Uterus (tissue), 3 donors: ENCODE measurements at regions not wholly inside any gene's neighbourhood (a gene's known extent, or its start where the extent isn't known, plus 50 kb on each side); places are given as distances from the start of the nearest gene placed in this dataset.

Source experiments
- DNase-seq, 2 donors: peaks; one replicate each; pipeline ENCODE4 v3.0.0-alpha.2; 2019 to 2020
- H3K27ac ChIP-seq, 2 donors: fragments of 200-600 bp; sonication (generic); 1 replicate in 1 of 2; 2 replicates in 1 of 2; pipeline ENCODE4 v1.5.1; 2016 to 2018
- H3K27me3 ChIP-seq, 2 donors: fragments of 200-600 bp; sonication (generic); one replicate each; pipeline ENCODE4 v1.5.1; 2018 to 2019; ENCODE audit warnings: control low read depth in 1 of 2
- H3K36me3 ChIP-seq, 2 donors: fragments of 200-600 bp; sonication (generic); one replicate each; pipeline ENCODE4 v1.5.1; 2019; ENCODE audit warnings: control low read depth in 1 of 2
- H3K4me1 ChIP-seq, 2 donors: fragments of 200-600 bp; sonication (generic); one replicate each; pipeline ENCODE4 v1.5.1; 2018 to 2019; ENCODE audit warnings: control low read depth in 1 of 2
- H3K4me3 ChIP-seq, 2 donors: fragments of 200-600 bp; sonication (generic); 1 replicate in 1 of 2; 2 replicates in 1 of 2; pipeline ENCODE4 v1.5.1; 2018 to 2019; ENCODE audit warnings: mild to moderate bottlenecking in 1 of 2
- H3K9me3 ChIP-seq, 2 donors: fragments of 200-600 bp; sonication (generic); one replicate each; pipeline ENCODE4 v1.5.1; 2019; ENCODE audit warnings: control low read depth in 1 of 2
- CTCF ChIP-seq, 4 experiments: fragments of 200-600 bp in 2 of 4; fragments of 450-650 bp in 2 of 4; sonication (generic) in 2 of 4; IDR thresholded peaks; one replicate each; pipeline ENCODE4 v1.5.1; 2016 to 2019; ENCODE audit warnings: antibody characterized with exemption in 4 of 4, mild to moderate bottlenecking in 2 of 4, moderate library complexity in 1 of 4
- POLR2A ChIP-seq, 2 donors: fragments of 450-650 bp; IDR thresholded peaks; one replicate each; pipeline ENCODE4 v1.6.1; 2016; ENCODE audit warnings: antibody characterized with exemption in 2 of 2, mild to moderate bottlenecking in 1 of 2, moderate library complexity in 1 of 2
- intact Hi-C: fragments of 100-400 bp; cut with DNase I; formaldehyde crosslinking; loops from one replicate; pipeline ENCODE4 v1.15.1; 2023; ENCODE audit warnings: low total_unique reads
- donor health status: DM: yes; HTN: yes; CAD: no.

GRCh38 chr14:28677381-28677780 is 89.2 kb upstream of the FOXG1 start:
- Histone ChIP-seq H3K9me3 (no peaks in the 10 kb centered on the region), H3K4me3 (no peak overlapping the region), H3K27ac (no peak overlapping the region), H3K36me3 (no peaks in the 10 kb centered on the region), H3K4me1 (no peaks in the 10 kb centered on the region), H3K27me3 (no peaks in the 10 kb centered on the region)
- intact Hi-C loops, result no loop called here
- TF ChIP-seq CTCF (IDR thresholded peaks at IDR 0.05), result no peak
- no peak for DNase-seq

GRCh38 chr14:28678887-28679286 is 87.7 kb upstream of the FOXG1 start:
- intact Hi-C loops, result no loop called here
- TF ChIP-seq POLR2A (IDR thresholded peaks at IDR 0.05) (no peak), CTCF (IDR thresholded peaks at IDR 0.05) (no peak)
- H3K36me3 ChIP-seq, result no peaks in the 10 kb centered on the region
- no peaks in the 10 kb centered on the region for H3K9me3 ChIP-seq
- no peak overlapping the region for H3K4me3 ChIP-seq
- H3K4me1 ChIP-seq, result no peaks in the 10 kb centered on the region
- H3K27me3 ChIP-seq, result no peaks in the 10 kb centered on the region
- H3K27ac ChIP-seq, result no peak overlapping the region
- no peak for DNase-seq

GRCh38 chr14:28681681-28682080 is 84.9 kb upstream of the FOXG1 start:
- H3K27ac ChIP-seq, result no peak overlapping the region
- H3K27me3 ChIP-seq, result no peaks in the 10 kb centered on the region
- TF ChIP-seq POLR2A (IDR thresholded peaks at IDR 0.05) (no peak), CTCF (IDR thresholded peaks at IDR 0.05) (no peak)
- no peaks in the 10 kb centered on the region for H3K4me1 ChIP-seq
- no peaks in the 10 kb centered on the region for H3K36me3 ChIP-seq
- no peak overlapping the region for H3K4me3 ChIP-seq
- intact Hi-C loops, result no loop called here
- H3K9me3 ChIP-seq, result no peaks in the 10 kb centered on the region
- no peak for DNase-seq

DNA sequence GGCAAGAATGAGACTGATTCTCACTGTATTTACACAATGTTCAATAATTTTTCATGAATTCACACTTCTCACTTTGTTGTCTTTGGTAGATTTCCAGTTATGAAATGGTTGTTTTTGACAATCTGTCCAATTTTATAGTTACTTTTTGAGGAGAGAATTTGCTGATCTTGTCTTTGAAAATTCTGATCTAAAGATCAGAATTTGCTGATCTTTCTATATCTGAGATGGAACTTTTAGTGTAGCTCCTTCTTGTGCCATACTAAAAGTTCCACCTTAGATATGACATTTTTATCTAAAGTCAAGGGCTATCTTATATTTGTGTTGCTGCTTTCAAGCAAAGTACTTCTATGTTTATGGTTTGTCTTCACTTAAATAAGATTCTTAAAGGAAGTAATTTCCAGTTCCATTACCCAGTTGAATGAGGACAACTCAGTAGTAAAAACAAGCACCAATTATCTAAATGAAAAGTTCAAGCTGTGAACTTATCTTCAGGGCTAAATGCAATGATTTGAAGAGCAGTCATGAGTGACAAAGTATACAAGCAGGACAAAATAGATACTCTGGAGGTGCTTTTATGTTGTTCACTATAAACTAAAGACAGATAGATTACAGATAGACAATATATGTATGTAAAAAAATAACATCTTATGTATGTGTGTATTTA is 76.4 kb upstream of the FOXG1 start:
- Histone ChIP-seq H3K36me3 (no peaks in the 10 kb centered on the region), H3K4me3 (no peak overlapping the region), H3K27me3 (no peaks in the 10 kb centered on the region), H3K4me1 (no peaks in the 10 kb centered on the region), H3K27ac (no peak overlapping the region), H3K9me3 (no peaks in the 10 kb centered on the region)
- no peak for TF ChIP-seq CTCF (IDR thresholded peaks at IDR 0.05)
- no peak for TF ChIP-seq POLR2A (IDR thresholded peaks at IDR 0.05)
- DNase-seq, result no peak
- intact Hi-C loops, result no loop called here

DNA sequence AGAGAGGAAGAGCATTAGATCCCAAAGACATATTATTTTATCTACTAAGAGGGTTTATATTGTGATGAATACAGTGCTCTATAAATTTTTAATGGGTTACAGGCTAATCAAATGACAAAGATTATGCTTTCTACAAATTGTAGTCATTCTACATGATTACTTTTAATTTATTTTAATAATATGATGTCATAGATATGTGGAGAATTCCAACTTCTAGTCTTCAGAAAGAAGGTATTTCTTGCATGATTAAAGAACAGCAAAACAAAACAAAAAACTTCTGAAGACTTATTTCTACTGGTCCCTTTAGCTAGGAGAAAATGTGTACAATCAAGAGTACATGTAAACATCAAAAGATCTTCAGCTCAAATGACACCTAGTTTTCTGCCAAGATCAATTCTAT is 71.5 kb upstream of the FOXG1 start:
- Histone ChIP-seq H3K9me3 (no peaks in the 10 kb centered on the region), H3K27ac (no peak overlapping the region), H3K27me3 (no peaks in the 10 kb centered on the region), H3K4me1 (no peaks in the 10 kb centered on the region), H3K4me3 (no peak overlapping the region), H3K36me3 (no peaks in the 10 kb centered on the region)
- DNase-seq, result no peak
- no peak for TF ChIP-seq CTCF (IDR thresholded peaks at IDR 0.05)
- no peak for TF ChIP-seq POLR2A (IDR thresholded peaks at IDR 0.05)
- intact Hi-C loops, result no loop called here
